IMR-90 (cell line): ENCODE measurements at regions not wholly inside any gene's neighbourhood (a gene's known extent, or its start where the extent isn't known, plus 50 kb on each side); places are given as distances from the start of the nearest gene placed in this dataset.

ENCODE experiments used
- ATAC-seq: fragments of 200-7000 bp; cut with Tn5 transposase; 2 replicates; pipeline ENCODE4 v1.9.1; 2020; ENCODE audit warnings: low read depth, mild to moderate bottlenecking, moderate library complexity
- BruUV-seq: library from RNA; stranded (reverse); fragments of 400-500 nt; replicated peaks from 2 replicates; lab custom pipeline; 2021; lab: Mats Ljungman, UMichigan
- CTCF ChIA-PET: fragments of 300-600 bp; formaldehyde crosslinking; extraction: SDS; loops from one replicate; lab custom pipeline; 2021; ENCODE audit warnings: antibody characterized with exemption; lab: Yijun Ruan, JAX
- POLR2A ChIA-PET: fragments of 300-600 bp; sonication (Branson Sonifier 250); formaldehyde crosslinking; loops from one replicate; lab custom pipeline; 2022; ENCODE audit warnings: antibody characterized with exemption; ENCODE audit not compliant: unreplicated experiment; lab: Charles Lee
- DNase-seq: peaks from one replicate; pipeline ENCODE4 v3.0.0; 2013
- H2AFZ ChIP-seq: replicated peaks from 2 replicates; pipeline ENCODE3; 2013; ENCODE audit warnings: low read length, mild to moderate bottlenecking; ENCODE audit not compliant: poor library complexity
- H2AK5ac ChIP-seq: 2 replicates; pipeline ENCODE4 v1.6.1; 2013; ENCODE audit warnings: low read depth, low read length, inconsistent platforms
- H2AK9ac ChIP-seq: replicated peaks from 2 replicates; pipeline ENCODE3; 2013; ENCODE audit warnings: mild to moderate bottlenecking, low read depth, low read length, moderate library complexity; ENCODE audit not compliant: poor library complexity
- H2BK120ac ChIP-seq: 2 replicates; pipeline ENCODE4 v1.6.1; 2013; ENCODE audit warnings: low read depth, low read length, inconsistent platforms
- H2BK15ac ChIP-seq: 3 replicates; pipeline ENCODE4 v1.6.1; 2013; ENCODE audit warnings: low read depth, low read length, inconsistent platforms
- H2BK20ac ChIP-seq: 2 replicates; pipeline ENCODE4 v1.6.1; 2013; ENCODE audit warnings: low read depth, mild to moderate bottlenecking, inconsistent platforms, low read length, moderate library complexity
- H2BK5ac ChIP-seq: 2 replicates; pipeline ENCODE4 v1.6.1; 2013; ENCODE audit warnings: mild to moderate bottlenecking, low read depth, low read length, inconsistent platforms; ENCODE audit not compliant: poor library complexity, severe bottlenecking
- H3K14ac ChIP-seq: replicated peaks from 2 replicates; pipeline ENCODE4 v1.6.1; 2013; ENCODE audit warnings: low read depth, low read length, inconsistent platforms
- H3K18ac ChIP-seq: 2 replicates; pipeline ENCODE4 v1.6.1; 2013; ENCODE audit warnings: low read depth, low read length, control low read depth
- H3K23ac ChIP-seq: 2 replicates; pipeline ENCODE4 v1.6.1; 2013; ENCODE audit warnings: low read depth, low read length, inconsistent platforms
- H3K27ac ChIP-seq: 2 replicates; pipeline ENCODE4 v1.5.1; 2013; ENCODE audit warnings: mild to moderate bottlenecking, control low read depth, low read length; ENCODE audit not compliant: insufficient read depth
- H3K27me3 ChIP-seq: 2 replicates; pipeline ENCODE4 v1.6.1; 2013; ENCODE audit warnings: low read length; ENCODE audit not compliant: control insufficient read depth, insufficient read depth
- H3K36me3 ChIP-seq: 2 replicates; pipeline ENCODE4 v1.6.1; 2013; ENCODE audit warnings: low read length, mixed read lengths; ENCODE audit not compliant: control insufficient read depth, insufficient read depth
- H3K4ac ChIP-seq: 2 replicates; pipeline ENCODE4 v1.6.1; 2013; ENCODE audit warnings: low read depth, low read length, inconsistent platforms
- H3K4me1 ChIP-seq: 2 replicates; pipeline ENCODE4 v1.6.1; 2013; ENCODE audit warnings: low read length, mixed read lengths; ENCODE audit not compliant: control insufficient read depth, insufficient read depth
- H3K4me2 ChIP-seq: 2 replicates; pipeline ENCODE4 v1.6.1; 2013; ENCODE audit warnings: low read depth, mild to moderate bottlenecking, control low read depth, low read length, moderate library complexity
- H3K4me3 ChIP-seq: 2 replicates; pipeline ENCODE4 v1.5.1; 2013; ENCODE audit warnings: low read depth, mild to moderate bottlenecking, control low read depth, low read length, moderate library complexity; ENCODE audit not compliant: insufficient read depth
- H3K56ac ChIP-seq: 2 replicates; pipeline ENCODE4 v1.6.1; 2013; ENCODE audit warnings: low read length, inconsistent platforms; ENCODE audit not compliant: insufficient read depth; ENCODE audit errors: extremely low read depth
- H3K79me1 ChIP-seq, 2 experiments: 2 replicates each; pipeline ENCODE4 v1.6.1; 2013; ENCODE audit warnings: low read length in 2 of 2, inconsistent platforms in 1 of 2, low read depth in 1 of 2
- H3K9ac ChIP-seq: 2 replicates; pipeline ENCODE4 v1.6.1; 2013; ENCODE audit warnings: low read depth, low read length, control low read depth
- H3K9me1 ChIP-seq: 2 replicates; pipeline ENCODE4 v1.6.1; 2013; ENCODE audit warnings: low read length, inconsistent platforms; ENCODE audit not compliant: insufficient read depth
- H3K9me3 ChIP-seq: 2 replicates; pipeline ENCODE4 v1.6.1; 2013; ENCODE audit warnings: low read length; ENCODE audit not compliant: control insufficient read depth, insufficient read depth
- H4K20me1 ChIP-seq: 2 replicates; pipeline ENCODE4 v1.6.1; 2013; ENCODE audit warnings: low read length, inconsistent platforms; ENCODE audit not compliant: insufficient read depth
- H4K5ac ChIP-seq: 2 replicates; pipeline ENCODE4 v1.6.1; 2013; ENCODE audit warnings: mild to moderate bottlenecking, low read depth, low read length, control low read depth
- H4K8ac ChIP-seq, 2 experiments: 2 replicates each; pipeline ENCODE4 v1.6.1; 2013; ENCODE audit warnings: low read depth in 2 of 2, low read length in 2 of 2, control low read depth in 1 of 2, inconsistent platforms in 1 of 2
- H4K91ac ChIP-seq: 2 replicates; pipeline ENCODE4 v1.6.1; 2013; ENCODE audit warnings: low read depth, low read length, inconsistent platforms; ENCODE audit not compliant: insufficient read depth
- CHD1 ChIP-seq: IDR thresholded peaks from 2 replicates; pipeline ENCODE4 v1.6.1; 2012; ENCODE audit warnings: low read depth, low read length, improper control_type of control experiment
- FOS ChIP-seq: fragments of 150-350 bp; IDR thresholded peaks from 2 replicates; pipeline ENCODE4 v1.6.1; 2016; ENCODE audit warnings: low read depth, low read length
- MAZ ChIP-seq: IDR thresholded peaks from 2 replicates; pipeline ENCODE4 v1.6.1; 2012; ENCODE audit warnings: low read depth, mild to moderate bottlenecking, low read length, improper control_type of control experiment, moderate library complexity, borderline replicate concordance
- MXI1 ChIP-seq: IDR thresholded peaks from 2 replicates; pipeline ENCODE4 v1.6.1; 2012; ENCODE audit warnings: low read depth, mild to moderate bottlenecking, low read length, moderate library complexity, borderline replicate concordance
- SMC3 ChIP-seq: fragments of 150-350 bp; IDR thresholded peaks from 2 replicates; pipeline ENCODE4 v1.6.1; 2016; ENCODE audit warnings: low read depth, mild to moderate bottlenecking, antibody characterized with exemption, low read length, moderate library complexity
- WGBS, 2 experiments: methylation state at CpG; one replicate each; pipeline versions ENCODE4 v1.1.5 to v1.1.7; 2013; ENCODE audit warnings: missing lambda C conversion rate in 2 of 2; ENCODE audit not compliant: insufficient read length in 1 of 2; ENCODE audit errors: extremely low coverage in 2 of 2; 5-methylcytosine and 5-hydroxymethylcytosine counted together
- dilution Hi-C: fragments of 300-500 bp; cut with HindIII; formaldehyde crosslinking; loops from one replicate; pipeline ENCODE4 v1.14.3; 2018; ENCODE audit warnings: low sequenced_read_pairs; ENCODE audit not compliant: unreplicated experiment
- in situ Hi-C: fragments of 300-500 bp; cut with MboI; formaldehyde crosslinking; loops from 3 replicates; pipeline ENCODE4 v1.14.3; 2019; ENCODE audit warnings: low sequenced_read_pairs, inconsistent platforms, mixed read lengths
- intact Hi-C: fragments of 100-400 bp; cut with micrococcal nuclease; formaldehyde crosslinking; loops from 2 replicates; pipeline ENCODE4 v1.10.0; 2022

- Histone ChIP-seq H3K4me2 (no peak overlapping the region), H3K18ac (no peak overlapping the region), H3K14ac (no peak overlapping the region), H2AK9ac (no peak overlapping the region), H3K4me3 (no peak overlapping the region), H3K4ac (no peak overlapping the region), H3K4me1 (no peaks in the 10 kb centered on the region), H2BK20ac (no peak overlapping the region), H3K79me1 (no peaks in the 10 kb centered on the region), H3K27me3 (no peaks in the 10 kb centered on the region), H2AFZ (no peak overlapping the region), H3K9me1 (no peaks in the 10 kb centered on the region), H3K9ac (no peak overlapping the region), H3K36me3 (no peaks in the 10 kb centered on the region), H2BK5ac (no peak overlapping the region), H2AK5ac (no peak overlapping the region), H3K56ac (no peak overlapping the region), H2BK120ac (no peak overlapping the region), H4K20me1 (no peaks in the 10 kb centered on the region), H4K91ac (no peak overlapping the region), H3K9me3 (no peaks in the 10 kb centered on the region), H4K5ac (no peak overlapping the region), H3K27ac (no peak overlapping the region), H2BK15ac (no peak overlapping the region), H4K8ac (no peak overlapping the region), H3K23ac (no peak overlapping the region)
- TF ChIP-seq FOS (no peak), CHD1 (no peak), MAZ (no peak), SMC3 (no peak), MXI1 (no peak)
- BruUV-seq, result no TSS peak
- dilution Hi-C loops, result no loop called here
- intact Hi-C loops, result no loop called here
- CTCF ChIA-PET, result no interaction called here
- in situ Hi-C loops, result no loop called here
- DNase-seq, result no peak
- no peak for ATAC-seq
- WGBS, 2 experiments, result no CpG with 5 or more reads among the region's 4 CpGs
- POLR2A ChIA-PET, result no interaction called here
These were observed 260.2 kb downstream of the INSIG2 start for GRCh38 chr2:118348380-118349034.
